ENCODE measurements at regions not wholly inside any gene's neighbourhood (a gene's known extent, or its start where the extent isn't known, plus 50 kb on each side); places are given as distances from the start of the nearest gene placed in this dataset.
"Not testable (repeated sequence)": the region's sequence is repeated elsewhere in the genome, so short reads cannot be mapped to it uniquely, and the experiment has no call there.

DNA sequence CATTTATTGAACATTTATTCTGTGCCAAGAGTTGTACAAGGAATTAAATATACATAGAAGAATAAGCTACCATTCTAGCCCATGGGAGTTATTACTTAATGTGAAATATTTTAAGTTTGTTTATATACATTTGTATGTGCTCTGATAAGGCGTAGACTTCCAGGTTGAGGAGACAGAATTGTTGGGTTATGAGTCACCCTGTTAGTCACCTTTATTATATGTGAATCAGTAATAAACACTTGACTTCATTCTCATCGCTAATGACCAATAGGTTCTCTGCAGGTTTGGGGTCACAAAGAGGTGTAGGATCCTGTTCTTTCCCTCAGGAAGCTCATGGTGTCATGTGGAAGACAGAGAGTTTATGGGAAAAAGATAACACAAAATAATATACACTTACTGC lies 116.9 kb downstream of the SRGAP2 start:
- H3K27me3 ChIP-seq; DNase-seq; H3K9me3 ChIP-seq; intact Hi-C loops (cut with DNase I); H3K36me3 ChIP-seq; H3K4me1 ChIP-seq; H3K27ac ChIP-seq; H3K4me3 ChIP-seq: not testable (repeated sequence)
- no CpG with 5 or more reads among the region's 2 CpGs for WGBS, 2 donors

DNA sequence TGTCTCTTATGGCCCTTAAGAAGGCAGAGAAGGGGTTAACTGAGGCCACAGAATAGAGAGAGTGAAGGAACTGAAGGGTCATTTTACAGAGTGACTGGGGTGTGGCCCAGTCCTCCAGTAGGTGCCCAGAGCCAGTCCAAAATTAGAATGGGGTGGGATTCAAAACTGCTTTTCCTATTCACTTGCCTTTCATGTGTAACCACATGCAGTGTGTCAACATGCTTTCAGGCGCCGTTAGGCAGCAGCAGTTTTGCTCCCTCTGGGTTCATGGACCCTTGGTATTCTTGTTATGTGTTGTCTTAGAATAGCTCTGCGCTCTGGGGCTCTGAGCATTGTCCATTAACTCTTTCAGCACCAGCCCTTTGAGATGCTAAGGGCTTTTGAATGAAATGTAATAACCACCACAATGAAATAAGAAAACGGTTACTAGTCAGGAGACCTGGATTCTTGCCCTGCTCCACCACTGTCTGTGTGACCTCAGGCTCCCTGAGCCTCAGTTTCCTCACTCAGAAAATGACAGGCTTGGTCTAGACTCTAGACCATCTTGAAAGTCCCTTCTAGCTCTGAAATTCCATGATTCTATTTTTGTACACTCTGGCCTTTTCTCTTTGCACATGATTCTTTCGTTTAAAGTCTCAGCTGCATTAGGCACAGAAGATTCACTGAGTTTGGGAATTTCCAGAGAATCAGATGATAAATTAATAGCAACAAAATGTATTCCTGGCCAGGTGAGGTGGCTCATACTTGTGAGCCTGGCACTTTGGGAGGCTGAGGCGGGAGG lies 123.0 kb downstream of the SRGAP2 start:
- H3K27me3 ChIP-seq; H3K4me1 ChIP-seq; H3K4me3 ChIP-seq; intact Hi-C loops (cut with DNase I); H3K36me3 ChIP-seq; H3K27ac ChIP-seq; DNase-seq; H3K9me3 ChIP-seq: not testable (repeated sequence)
- 86% methylated on average over 1 of the region's 6 CpGs; no CpG with 5 or more reads in 1 of the 2 donors for WGBS, 2 donors

DNA sequence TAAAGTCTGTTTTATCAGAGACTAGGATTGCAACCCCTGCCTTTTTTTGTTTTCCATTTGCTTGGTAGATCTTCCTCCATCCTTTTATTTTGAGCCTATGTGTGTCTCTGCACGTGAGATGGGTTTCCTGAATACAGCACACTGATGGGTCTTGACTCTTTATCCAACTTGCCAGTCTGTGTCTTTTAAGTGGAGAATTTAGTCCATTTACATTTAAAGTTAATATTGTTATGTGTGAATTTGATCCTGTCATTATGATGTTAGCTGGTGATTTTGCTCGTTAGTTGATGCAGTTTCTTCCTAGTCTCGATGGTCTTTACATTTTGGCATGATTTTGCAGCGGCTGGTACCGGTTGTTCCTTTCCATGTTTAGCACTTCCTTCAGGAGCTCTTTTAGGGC lies 128.3 kb downstream of the SRGAP2 start:
- H3K9me3 ChIP-seq; H3K4me3 ChIP-seq; H3K4me1 ChIP-seq; H3K27me3 ChIP-seq; intact Hi-C loops (cut with DNase I); H3K36me3 ChIP-seq; H3K27ac ChIP-seq; DNase-seq: not testable (repeated sequence)
- WGBS, 2 donors: no CpG with 5 or more reads among the region's 5 CpGs

DNA sequence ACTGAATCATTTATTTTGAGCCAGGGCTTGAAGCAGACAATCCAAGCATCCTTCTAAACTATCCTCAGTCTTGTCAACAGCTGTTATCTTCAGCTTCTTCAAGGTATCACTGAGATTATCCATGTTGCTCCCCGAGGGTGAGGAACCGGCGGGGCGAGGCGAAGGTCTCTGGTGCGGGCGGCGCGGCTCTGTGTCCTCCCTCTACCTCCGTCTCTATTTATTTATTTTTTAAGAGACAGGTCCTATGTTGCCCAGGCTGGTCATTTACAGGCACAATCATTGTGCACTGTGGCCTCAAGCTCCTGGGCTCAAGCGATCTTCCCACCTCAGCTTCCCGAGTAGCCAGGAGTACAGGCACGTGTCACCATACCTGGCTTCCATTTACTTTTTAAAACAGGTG lies 130.0 kb downstream of the SRGAP2 start:
- no CpG with 5 or more reads among the region's 13 CpGs for WGBS, 2 donors
- H3K9me3 ChIP-seq; H3K27me3 ChIP-seq; H3K4me1 ChIP-seq; H3K4me3 ChIP-seq; H3K27ac ChIP-seq; DNase-seq; intact Hi-C loops (cut with DNase I); H3K36me3 ChIP-seq: not testable (repeated sequence)

DNA sequence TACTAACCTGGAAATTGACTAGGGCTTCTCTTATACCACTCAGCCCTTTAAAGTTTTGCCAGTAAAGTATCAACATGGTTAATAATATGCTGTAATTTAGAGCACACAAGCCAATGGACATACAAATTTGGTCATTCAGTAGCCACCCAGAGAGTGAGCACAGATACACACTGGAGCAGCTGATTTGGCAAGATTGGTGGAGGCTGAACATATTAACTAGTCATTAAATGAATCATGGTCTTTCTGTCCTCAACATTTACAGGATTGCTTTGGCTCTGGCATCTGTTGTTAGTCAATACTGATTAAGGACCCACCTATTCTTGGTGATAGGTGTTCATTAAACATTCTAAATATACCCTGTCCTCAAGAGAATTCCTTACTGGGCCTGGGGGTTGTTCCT lies 130.6 kb downstream of the SRGAP2 start:
- H3K4me1 ChIP-seq; H3K36me3 ChIP-seq; intact Hi-C loops (cut with DNase I); H3K9me3 ChIP-seq; H3K4me3 ChIP-seq; H3K27ac ChIP-seq; H3K27me3 ChIP-seq; DNase-seq: not testable (repeated sequence)

DNA sequence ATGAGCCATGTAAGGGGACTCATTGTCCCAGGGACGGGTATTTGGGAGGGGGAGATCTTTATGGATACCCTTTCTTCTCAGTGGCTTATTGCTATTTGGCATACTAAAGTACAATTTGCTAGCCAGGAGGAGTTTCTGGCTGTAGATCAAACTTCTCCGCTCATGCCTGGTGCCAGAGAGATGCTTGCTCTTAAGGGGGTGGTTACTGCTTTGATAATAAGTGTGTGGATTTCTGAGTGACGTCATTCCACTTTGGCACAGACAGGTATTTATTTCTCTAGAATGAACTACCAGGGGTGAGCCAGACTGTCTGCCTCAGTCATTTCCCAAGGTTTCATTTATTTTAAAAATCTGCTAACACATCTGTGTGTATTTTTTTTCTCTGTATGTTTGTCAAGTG lies 131.1 kb downstream of the SRGAP2 start:
- 80 to 89% methylated on average over 3 of the region's 3 CpGs for WGBS, 2 donors
- H3K4me3 ChIP-seq; DNase-seq; H3K9me3 ChIP-seq; H3K4me1 ChIP-seq; H3K27me3 ChIP-seq; H3K36me3 ChIP-seq; intact Hi-C loops (cut with DNase I); H3K27ac ChIP-seq: not testable (repeated sequence)

DNA sequence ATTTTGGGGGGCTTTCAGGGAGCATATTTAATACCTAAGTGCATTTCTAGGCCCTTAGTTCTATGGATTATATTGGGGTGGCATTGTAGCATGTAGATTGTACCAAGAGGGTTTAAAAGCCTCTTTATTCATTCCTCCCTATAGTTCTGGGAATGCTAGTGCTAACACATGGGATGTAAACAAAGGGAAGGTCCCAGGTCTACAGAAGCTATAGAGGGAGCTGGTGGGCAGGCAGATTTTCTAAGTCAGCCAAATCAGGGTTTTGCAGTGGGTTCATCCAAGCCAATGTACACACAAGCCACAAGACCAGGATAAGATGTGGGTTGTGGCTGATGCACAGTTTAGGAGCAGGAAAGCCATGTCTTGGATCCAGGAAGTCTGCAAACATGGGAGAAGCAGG lies 131.8 kb downstream of the SRGAP2 start:
- intact Hi-C loops (cut with DNase I); H3K9me3 ChIP-seq; H3K27ac ChIP-seq; H3K36me3 ChIP-seq; H3K4me3 ChIP-seq; DNase-seq; H3K4me1 ChIP-seq; H3K27me3 ChIP-seq: not testable (repeated sequence)

DNA sequence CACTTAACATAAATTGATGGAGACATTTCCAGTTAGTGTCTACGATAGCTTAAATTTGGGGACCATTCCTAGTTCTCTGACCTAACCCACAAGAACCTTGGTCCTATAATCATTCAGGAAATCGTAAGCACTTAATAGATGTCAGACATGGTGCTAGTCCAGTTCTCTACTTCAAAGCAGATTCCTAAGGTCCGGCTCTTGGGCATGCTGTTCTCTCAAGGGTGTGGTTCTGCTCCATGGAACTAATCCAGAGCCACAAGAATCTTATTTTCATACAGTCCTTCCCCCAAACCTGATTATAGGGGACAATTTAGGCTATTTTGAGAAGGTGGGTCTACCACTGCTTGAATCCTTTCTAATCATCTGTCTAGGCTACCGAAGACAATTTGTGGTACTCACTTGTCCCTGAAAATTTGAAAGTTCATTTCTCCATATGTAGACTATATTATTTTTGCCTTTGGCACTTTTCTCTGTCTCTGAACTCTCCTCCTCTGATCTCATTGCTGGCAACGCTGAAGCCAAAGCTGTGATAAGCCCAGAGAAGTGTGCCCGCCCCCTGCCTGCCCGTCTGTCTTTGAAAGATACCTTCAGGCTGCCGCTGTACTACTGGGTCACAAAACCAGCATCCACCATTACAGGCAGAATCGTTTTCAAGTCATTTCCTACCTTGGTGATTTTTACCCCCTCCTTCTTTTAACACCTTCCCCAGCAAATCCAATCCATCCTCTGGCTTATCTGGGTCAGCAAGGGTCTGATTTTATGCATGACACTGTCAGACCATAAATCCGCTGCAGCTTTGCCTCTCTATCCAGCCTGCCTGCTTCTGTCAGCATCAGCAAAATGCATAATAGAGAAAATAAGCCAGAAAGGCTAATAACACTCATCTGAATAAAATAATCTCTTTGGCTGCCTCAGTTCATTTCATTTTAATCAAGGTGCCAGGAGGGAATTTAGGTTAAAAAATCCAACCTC lies 132.8 kb downstream of the SRGAP2 start:
- H3K27ac ChIP-seq; H3K4me1 ChIP-seq; intact Hi-C loops (cut with DNase I); H3K36me3 ChIP-seq; H3K9me3 ChIP-seq; DNase-seq; H3K27me3 ChIP-seq; H3K4me3 ChIP-seq: not testable (repeated sequence)
- 85% methylated on average over 3 of the region's 10 CpGs; no CpG with 5 or more reads in 1 of the 2 donors for WGBS, 2 donors

DNA sequence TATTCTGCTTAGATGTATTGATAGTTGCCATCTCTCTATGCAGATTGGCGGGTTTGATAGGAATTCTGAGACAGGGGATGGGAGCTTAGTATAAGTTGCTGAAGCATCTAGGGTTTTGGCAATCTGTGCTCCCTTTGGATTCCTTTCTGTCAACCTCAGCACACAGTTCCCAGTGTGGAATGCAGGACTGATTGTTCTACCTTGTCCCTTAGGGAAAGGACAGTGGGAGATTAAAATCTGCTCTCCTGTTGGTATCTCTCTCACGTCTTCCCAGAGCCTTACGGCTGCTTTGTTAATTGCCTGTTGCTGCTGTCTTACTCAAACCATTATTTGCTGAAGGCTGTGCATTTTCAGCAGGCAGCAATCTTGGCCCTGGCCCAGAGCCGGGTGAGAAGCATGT lies 133.3 kb upstream of the IKBKE start:
- 100% methylated on average over 1 of the region's 4 CpGs; no CpG with 5 or more reads in 1 of the 2 donors for WGBS, 2 donors
- H3K4me1 ChIP-seq; intact Hi-C loops (cut with DNase I); H3K27me3 ChIP-seq; H3K4me3 ChIP-seq; H3K27ac ChIP-seq; DNase-seq; H3K9me3 ChIP-seq; H3K36me3 ChIP-seq: not testable (repeated sequence)

DNA sequence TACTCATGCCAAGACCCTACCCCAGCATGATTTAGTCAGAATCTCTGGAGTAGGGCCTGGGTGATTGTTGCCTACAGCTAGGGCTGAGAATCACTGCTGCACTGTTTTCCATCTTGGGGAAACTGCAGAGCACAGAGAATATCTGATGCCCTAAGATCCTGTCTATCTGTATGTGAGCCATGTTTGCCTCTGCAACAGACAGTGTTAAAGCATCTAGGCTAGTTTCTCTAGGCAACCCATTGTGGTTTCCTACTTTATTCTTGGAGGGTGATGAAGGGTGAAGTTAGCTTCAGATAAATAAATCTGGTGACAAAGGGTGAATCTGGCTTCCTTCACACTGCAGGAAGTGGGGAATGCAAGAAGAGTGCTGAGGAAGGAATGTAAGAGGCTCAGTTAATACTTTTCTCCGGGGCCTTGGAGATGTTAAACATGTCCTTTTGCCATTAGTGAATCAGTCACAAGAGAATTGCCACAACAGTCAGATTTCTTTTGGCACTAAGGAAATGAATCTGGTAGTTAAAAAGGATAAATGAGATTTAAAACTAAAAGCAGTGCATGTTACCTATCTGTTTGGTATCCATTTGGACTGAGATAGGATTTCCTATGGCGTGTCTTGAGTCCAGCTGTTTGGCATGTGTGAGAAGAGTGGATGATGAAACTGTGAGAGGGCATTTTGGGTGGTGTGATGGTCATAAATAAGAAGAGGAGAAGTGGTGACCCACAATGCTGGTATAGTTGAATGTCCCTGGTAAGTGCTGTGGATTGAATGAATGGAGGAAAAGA lies 119.6 kb upstream of the IKBKE start:
- H3K36me3 ChIP-seq; intact Hi-C loops (cut with DNase I); H3K27ac ChIP-seq; H3K4me1 ChIP-seq; H3K4me3 ChIP-seq; H3K27me3 ChIP-seq; DNase-seq; H3K9me3 ChIP-seq: not testable (repeated sequence)
- 64 to 75% methylated on average over 2 of the region's 2 CpGs for WGBS, 2 donors

DNA sequence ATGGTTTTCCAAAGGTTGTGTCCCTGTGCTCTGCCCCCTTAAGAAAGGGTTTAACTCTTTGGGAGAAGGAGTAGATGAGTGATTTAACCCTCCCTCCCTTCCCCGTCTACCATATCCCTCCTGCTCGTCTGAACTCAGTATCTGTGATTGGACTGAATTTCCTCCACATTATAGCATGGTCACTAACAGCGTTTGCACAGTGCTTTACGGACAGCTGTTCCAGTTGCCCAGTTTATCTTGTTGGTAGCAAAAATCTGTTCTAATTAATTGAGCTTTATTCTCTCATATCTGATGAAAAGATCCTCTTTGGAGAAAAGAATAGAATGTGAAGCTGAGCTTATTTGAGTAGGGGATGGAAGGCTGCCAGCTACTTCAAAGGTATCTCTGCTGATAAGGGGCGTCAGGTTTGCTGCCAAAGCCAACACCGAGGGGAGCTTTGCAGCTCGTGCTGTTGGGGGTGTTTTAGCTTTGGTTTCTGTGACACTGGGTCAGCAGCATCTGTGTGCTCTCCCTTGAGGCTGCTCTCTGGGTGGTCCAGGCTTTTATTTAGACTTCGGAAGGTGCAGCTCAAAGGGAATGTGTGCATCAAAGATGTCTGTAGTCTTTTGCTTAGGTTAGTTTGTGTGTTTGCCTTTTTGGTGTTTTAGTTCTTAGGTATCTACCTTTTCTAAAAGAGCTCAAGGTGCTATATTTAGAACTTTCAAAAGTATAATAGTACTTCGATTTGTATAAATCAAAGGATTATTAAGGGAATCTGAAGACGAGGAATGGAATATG lies 118.8 kb upstream of the IKBKE start:
- H3K4me3 ChIP-seq; H3K27me3 ChIP-seq; DNase-seq; H3K9me3 ChIP-seq; H3K27ac ChIP-seq; H3K4me1 ChIP-seq; H3K36me3 ChIP-seq; intact Hi-C loops (cut with DNase I): not testable (repeated sequence)
- WGBS, 2 donors: 75% methylated on average over 2 of the region's 10 CpGs; no CpG with 5 or more reads in 1 of the 2 donors

DNA sequence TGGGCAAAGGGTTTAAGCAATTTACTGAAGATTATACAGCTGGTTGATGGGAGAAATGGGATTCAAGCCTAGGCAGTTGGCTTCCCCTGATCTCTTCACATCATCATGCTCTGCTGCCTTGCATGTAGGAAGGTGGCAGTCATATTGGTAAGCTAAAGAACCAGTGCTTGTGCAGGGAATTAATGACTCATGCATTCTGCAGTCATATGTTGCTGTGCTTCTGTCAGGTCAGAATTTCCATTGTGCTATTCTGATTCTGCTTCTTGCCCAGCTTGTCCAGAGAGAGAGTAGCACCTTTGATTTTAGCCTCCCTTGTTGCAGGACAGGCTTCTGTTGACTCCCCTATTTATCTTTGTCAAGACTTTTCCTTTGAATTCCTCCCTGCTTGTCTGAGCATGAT lies 114.0 kb upstream of the IKBKE start:
- intact Hi-C loops (cut with DNase I); H3K4me3 ChIP-seq; H3K9me3 ChIP-seq; H3K4me1 ChIP-seq; H3K27ac ChIP-seq; DNase-seq; H3K36me3 ChIP-seq; H3K27me3 ChIP-seq: not testable (repeated sequence)
